NCI-H446 treated with DMSO at 0.1 percent for 48 hours (cell line): ENCODE measurements at regions not wholly inside any gene's neighbourhood (a gene's known extent, or its start where the extent isn't known, plus 50 kb on each side); places are given as distances from the start of the nearest gene placed in this dataset.

Source experiments
- DNase-seq: peaks from one replicate; lab custom pipeline; 2025; lab: John Stamatoyannopoulos, UW

GRCh38 chr5:111574311-111574710 is 62.0 kb upstream of the STARD4 start:
- no peak for DNase-seq

DNA sequence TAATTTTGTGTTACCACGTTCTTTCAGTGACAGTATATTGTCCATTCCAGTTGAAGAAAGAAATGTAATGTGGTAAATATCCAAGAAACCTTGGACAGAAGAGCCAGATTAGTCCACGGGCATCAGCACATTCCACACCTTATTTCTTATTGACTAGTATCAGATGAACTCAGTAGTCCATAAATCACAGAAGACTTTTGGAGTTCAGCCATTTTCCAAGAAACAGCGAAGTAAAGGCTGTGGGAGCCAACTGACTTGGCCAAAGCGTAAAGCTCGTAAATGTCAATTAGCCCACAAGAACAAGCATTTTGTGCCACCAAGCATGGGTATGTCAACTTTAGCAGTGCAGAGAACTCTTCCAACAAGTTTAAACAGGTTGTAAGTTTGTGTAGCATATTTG is 60.2 kb upstream of the STARD4 start:
- peak; percentile 49 for DNase-seq

- no peak for DNase-seq
Measured at GRCh38 chr5:111563031-111563822, 50.9 kb upstream of the STARD4 start.

DNA sequence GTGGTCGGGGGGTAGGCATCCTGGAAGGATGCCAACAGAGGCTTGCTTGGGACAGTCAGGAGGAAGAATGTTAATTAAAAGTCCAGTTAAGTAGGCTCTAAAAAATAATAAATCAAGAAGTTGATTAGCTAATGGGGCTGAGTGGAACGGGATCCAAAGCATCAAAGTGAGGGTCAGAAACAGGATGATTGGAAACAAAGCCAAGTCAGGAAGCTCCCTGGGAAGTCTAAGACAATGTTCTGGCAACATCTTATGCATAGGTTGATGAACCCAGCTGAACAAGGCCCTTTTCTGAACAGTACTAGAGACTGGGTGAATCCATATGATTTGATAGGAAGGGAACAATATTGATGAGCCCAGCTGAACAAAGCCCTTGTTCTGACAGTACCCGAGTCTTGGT is 50.2 kb upstream of the STARD4 start:
- DNase-seq = no peak
